ENCODE measurements at regions not wholly inside any gene's neighbourhood (a gene's known extent, or its start where the extent isn't known, plus 50 kb on each side); places are given as distances from the start of the nearest gene placed in this dataset.

DNA sequence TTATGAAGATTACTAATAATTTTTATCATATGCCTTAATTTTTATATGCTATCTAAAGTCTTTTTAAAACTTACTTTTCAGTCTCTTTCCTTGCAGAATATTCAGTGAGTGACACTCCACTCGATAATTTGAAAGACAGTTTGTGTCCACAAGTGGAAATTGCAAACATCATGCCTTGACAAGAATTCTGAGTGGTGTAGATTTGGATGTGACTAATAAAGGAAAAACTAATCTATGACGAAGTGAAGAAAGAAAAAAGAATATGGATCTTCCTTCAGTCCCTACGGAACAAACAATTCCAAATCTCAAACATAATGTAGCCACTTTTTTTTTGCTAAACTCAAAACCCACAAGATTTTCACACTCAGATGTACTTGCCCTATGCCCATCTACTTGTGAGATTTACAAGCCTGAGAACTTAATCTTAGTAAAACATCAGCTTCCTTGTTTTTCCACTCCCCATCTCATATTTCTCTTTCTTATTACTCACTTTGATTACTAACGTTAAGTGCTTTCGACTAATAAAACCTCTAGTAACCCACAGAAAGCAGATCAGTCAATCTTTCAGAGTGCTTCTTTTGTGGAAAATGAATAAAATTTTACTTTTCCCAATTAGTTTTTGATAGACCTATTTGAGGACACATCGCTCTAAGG lies 1155.8 kb downstream of the GRIK2 start:
- in situ Hi-C loops (cut with MboI) (no loop called here), intact Hi-C loops (cut with micrococcal nuclease; ENCODE audit: unreplicated experiment) (no loop called here)
- Histone ChIP-seq H3K36me3 (ENCODE audit: control insufficient read depth in 2 of 2, insufficient read depth in 2 of 2, low read length in 1 of 2) (no peaks in the 10 kb centered on the region), H3K27ac (ENCODE audit: control insufficient read depth, insufficient read depth) (no peak overlapping the region), H3K9me3 (replicated peaks; ENCODE audit: control insufficient read depth, insufficient read depth, low read length) (no peaks in the 10 kb centered on the region), H2AFZ (ENCODE audit: control insufficient read depth, low read depth, low read length) (no peak overlapping the region), H3K4me1 (ENCODE audit: control insufficient read depth, insufficient read depth, low read length) (no peaks in the 10 kb centered on the region), H4K20me1 (ENCODE audit: control insufficient read depth, insufficient read depth) (no peaks in the 10 kb centered on the region), H3K4me3 (no peak overlapping the region), H3K4me2 (ENCODE audit: control insufficient read depth, insufficient read depth) (no peak overlapping the region), H3K27me3 (replicated peaks in 1 of 2; ENCODE audit: control insufficient read depth in 2 of 2, insufficient read depth in 2 of 2, low read length in 1 of 2) (no peaks in the 10 kb centered on the region), H3K79me2 (ENCODE audit: control insufficient read depth, insufficient read depth, low read length) (no peaks in the 10 kb centered on the region), H3K9ac (ENCODE audit: control insufficient read depth, insufficient read depth, low read length) (no peak overlapping the region)
- no TSS peak for BruUV-seq (replicated peaks)
- ChIA-PET POLR2A (no interaction called here), RAD21 (ENCODE audit: unreplicated experiment) (interaction anchor here (1.2 kb wide), 1 partner anchor 12 kb away, joined by 3 read pairs; no protein-coding TSS in a partner anchor), CTCF (no interaction called here), SMC1A (ENCODE audit: uncharacterized antibody, unreplicated experiment) (interaction anchor here (1.0 kb wide), 1 partner anchor 145 kb away, joined by 3 read pairs; no protein-coding TSS in a partner anchor)
- ATAC-seq (no peak), DNase-seq (ENCODE audit: low read depth, low spot score) (no peak), FAIRE-seq (no peak)
- TF ChIP-seq, protein P1, sequence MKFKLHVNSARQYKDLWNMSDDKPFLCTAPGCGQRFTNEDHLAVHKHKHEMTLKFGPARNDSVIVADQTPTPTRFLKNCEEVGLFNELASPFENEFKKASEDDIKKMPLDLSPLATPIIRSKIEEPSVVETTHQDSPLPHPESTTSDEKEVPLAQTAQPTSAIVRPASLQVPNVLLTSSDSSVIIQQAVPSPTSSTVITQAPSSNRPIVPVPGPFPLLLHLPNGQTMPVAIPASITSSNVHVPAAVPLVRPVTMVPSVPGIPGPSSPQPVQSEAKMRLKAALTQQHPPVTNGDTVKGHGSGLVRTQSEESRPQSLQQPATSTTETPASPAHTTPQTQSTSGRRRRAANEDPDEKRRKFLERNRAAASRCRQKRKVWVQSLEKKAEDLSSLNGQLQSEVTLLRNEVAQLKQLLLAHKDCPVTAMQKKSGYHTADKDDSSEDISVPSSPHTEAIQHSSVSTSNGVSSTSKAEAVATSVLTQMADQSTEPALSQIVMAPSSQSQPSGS (IDR thresholded peaks at IDR 0.05; ENCODE audit: low read length): no peak
- TF ChIP-seq NRF1 (conservative IDR thresholded peaks at IDR 0.05; ENCODE audit: low read depth, low read length): no peak
- no peak for TF ChIP-seq POU2F2 (IDR thresholded peaks at IDR 0.05; ENCODE audit: borderline replicate concordance, low read depth, low read length)
- TF ChIP-seq NR2C2 (IDR thresholded peaks at IDR 0.05; ENCODE audit: borderline replicate concordance, control insufficient read depth, insufficient read length, low read depth): no peak
- TF ChIP-seq NR2F1 (conservative IDR thresholded peaks at IDR 0.05): no peak
- no peak for TF ChIP-seq ZNF592 (IDR thresholded peaks at IDR 0.05)
- TF ChIP-seq JUND (IDR thresholded peaks at IDR 0.05; ENCODE audit: low read depth, low read length): no peak
- TF ChIP-seq, protein P2, sequence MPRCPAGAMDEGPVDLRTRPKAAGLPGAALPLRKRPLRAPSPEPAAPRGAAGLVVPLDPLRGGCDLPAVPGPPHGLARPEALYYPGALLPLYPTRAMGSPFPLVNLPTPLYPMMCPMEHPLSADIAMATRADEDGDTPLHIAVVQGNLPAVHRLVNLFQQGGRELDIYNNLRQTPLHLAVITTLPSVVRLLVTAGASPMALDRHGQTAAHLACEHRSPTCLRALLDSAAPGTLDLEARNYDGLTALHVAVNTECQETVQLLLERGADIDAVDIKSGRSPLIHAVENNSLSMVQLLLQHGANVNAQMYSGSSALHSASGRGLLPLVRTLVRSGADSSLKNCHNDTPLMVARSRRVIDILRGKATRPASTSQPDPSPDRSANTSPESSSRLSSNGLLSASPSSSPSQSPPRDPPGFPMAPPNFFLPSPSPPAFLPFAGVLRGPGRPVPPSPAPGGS (IDR thresholded peaks at IDR 0.05; ENCODE audit: borderline replicate concordance, insufficient read depth, low read depth, low read length, poor library complexity, severe bottlenecking): no peak
- no peak for TF ChIP-seq MTA3 (IDR thresholded peaks at IDR 0.05; ENCODE audit: borderline replicate concordance, low read length)
- WGBS (ENCODE audit: insufficient coverage, insufficient replicate concordance, low lambda C conversion rate, missing lambda C conversion rate): 4% methylated on average over 6 of the region's 6 CpGs
